GM11168 (cell line): ENCODE measurements at regions not wholly inside any gene's neighbourhood (a gene's known extent, or its start where the extent isn't known, plus 50 kb on each side); places are given as distances from the start of the nearest gene placed in this dataset.

Experiments
- in situ Hi-C: fragments of 300-500 bp; cut with MboI; formaldehyde crosslinking; loops from one replicate; pipeline ENCODE4 v1.12.0; 2022; ENCODE audit warnings: low sequenced_read_pairs; ENCODE audit not compliant: unreplicated experiment

- in situ Hi-C loops = no loop called here
Measured at GRCh38 chr13:40292108-40292507, 374.3 kb downstream of the FOXO1 start.

DNA sequence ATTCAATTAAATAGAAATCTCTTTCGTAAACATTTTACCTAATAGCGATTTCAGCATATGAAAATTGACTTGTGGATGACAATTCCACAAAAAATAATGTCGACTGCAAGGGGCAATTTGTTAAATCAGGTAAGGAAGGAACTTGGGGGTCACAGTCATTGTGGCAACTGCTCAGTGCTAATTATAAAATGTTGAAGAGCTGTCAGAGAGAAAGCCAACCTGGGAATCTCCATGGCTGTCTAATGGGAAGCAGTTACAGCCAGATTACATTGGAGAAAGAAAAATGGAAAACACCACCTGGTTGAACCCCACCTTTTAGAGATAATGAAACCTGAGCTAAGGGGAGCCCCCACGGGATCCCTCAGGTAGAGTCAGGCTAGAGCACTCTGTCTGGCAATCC, 373.9 kb downstream of the FOXO1 start:
- in situ Hi-C loops = no loop called here

GRCh38 chr13:40302351-40302750, 364.1 kb downstream of the FOXO1 start:
- in situ Hi-C loops = no loop called here

DNA sequence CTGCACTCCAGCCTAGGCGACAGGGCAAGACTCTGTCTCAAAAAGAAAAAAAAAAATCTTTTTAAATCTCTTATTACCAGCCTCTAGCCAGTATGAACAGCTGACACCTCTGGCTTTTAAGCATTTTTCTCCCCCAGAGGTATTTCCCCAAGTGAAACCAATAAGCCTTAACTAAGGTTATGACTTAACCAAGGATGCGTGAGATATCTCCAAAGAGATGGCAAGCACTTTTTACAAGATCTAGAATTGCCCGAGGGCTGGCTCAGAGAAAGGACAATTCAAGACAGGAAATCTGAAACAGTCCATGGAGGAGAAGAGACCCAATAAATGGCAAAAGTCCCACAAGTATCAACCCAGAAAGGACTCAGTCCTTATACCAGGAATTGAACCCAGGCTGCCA, 362.1 kb downstream of the FOXO1 start:
- in situ Hi-C loops = no loop called here

GRCh38 chr13:40306817-40307216, 359.6 kb downstream of the FOXO1 start:
- in situ Hi-C loops = no loop called here

DNA sequence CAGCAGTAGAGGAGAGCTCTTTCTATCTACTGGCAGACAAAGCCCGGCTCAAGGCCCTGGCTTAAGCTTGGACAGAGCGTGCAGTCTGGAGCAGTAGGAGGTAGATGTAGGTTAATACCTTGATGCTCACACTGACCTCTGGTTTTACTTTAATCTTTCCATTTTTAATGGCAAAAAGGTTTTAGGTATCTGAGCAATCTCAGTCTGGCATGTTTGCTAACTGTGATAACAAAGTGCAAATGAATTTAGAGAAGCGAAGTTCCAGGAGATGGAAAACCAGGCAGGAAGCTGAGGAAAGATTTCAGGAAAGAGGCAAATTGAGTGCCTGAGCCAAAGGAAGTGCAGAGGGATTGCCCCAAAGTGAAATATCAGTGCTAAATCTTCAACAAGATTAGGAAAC, 356.6 kb downstream of the FOXO1 start:
- in situ Hi-C loops = no loop called here

DNA sequence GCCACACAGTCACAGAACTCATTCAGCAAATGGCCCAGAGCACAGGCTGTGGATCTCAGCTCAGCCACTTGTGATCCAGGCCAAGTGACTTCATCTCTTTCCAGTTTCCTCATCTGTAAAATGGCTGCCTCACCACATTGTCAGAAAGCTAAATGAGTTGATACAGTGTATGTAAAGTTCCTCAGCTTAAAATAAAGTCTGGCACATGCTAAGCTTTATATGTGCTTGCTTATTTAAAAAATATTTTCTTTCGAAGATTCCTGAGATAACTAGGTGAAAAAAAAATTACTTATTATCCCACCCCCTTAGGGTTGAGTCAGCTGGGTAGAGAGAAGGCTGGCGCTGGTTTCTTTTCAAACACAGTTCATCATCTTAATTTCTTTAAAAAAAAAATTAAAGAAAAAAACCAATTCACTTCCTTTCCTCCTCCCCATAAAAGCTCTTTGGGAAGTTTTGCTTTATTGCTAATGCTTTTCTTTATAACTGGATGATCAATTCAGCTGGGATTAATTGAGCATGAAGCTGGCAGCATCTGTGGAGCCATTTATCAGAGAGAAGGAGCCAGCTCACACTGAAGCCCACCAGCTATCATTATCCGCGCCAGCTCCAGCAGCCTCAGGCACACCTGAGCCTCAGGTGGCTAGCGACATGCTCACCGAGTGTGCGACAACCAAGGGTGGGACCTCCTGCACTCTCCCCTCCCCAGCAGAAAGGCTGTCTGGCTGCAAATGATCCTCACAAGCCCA, 354.9 kb downstream of the FOXO1 start:
- in situ Hi-C loops = no loop called here

DNA sequence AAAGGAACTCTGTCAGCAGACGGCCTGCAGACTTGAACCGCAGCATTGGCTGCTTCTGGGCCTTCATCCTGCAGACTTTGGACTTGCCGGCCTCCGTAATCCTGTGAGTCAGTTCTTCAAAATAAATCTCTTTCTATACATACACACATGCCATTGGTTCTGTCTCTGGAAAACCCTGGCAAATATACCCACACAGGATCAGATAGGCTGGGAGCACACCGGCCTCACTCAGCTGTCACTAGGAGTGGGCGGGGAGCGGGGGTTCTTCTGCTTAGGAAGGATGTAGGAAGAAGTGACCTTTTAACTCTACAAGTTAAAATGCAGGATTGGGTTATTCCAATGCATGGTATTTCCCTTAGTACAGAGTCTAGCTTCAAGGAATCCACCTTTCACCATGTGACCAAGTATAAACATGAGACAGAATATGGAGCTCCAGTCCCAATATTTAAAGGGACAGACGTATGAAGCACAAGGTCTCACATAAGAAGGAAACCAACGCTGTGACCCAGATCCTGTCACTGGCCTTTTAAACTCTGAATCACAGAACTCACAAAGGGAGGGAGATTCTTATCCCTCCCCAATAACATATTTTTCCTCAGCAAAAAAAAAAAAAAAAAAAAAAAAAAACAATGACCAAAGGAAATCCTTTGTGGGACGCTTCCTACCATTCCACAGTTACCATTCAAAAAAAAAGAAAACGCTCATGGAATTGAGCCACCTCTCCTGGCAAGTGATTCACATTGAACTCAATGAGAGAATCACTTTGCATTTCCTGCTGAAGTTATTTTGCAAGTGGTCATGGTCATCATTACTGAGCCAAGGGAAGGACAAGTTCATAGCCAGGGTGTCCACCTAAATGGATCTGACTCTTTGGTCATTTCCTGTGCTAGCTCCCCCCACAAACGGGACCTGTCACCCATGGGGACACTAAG, 352.9 kb downstream of the FOXO1 start:
- in situ Hi-C loops = no loop called here

- in situ Hi-C loops = no loop called here
Measured at GRCh38 chr13:40315416-40316064, 350.9 kb downstream of the FOXO1 start.

- in situ Hi-C loops = no loop called here
Measured at GRCh38 chr13:40316301-40316700, 350.1 kb downstream of the FOXO1 start.

- in situ Hi-C loops = no loop called here
Measured at GRCh38 chr13:40317980-40318327, 348.5 kb downstream of the FOXO1 start.

DNA sequence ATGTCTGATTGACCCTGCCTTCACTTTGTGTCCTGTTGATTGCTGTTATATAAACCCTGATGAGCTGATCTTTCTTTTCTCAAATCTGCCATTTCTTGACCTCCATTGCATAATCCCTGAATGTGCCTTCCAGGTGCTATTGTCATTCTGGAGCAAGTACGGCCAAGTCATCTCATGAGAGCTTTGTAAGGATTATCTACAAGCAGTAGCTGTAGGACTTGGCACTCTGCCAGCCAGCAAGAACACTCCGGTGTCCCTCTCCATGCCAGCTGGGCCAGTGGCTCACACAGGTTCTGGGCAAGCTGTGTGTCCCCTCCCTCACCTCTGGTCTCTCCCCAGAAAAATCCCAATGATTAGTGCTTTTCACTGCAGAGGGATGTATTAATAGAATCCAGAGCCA, 348.1 kb downstream of the FOXO1 start:
- in situ Hi-C loops = no loop called here

DNA sequence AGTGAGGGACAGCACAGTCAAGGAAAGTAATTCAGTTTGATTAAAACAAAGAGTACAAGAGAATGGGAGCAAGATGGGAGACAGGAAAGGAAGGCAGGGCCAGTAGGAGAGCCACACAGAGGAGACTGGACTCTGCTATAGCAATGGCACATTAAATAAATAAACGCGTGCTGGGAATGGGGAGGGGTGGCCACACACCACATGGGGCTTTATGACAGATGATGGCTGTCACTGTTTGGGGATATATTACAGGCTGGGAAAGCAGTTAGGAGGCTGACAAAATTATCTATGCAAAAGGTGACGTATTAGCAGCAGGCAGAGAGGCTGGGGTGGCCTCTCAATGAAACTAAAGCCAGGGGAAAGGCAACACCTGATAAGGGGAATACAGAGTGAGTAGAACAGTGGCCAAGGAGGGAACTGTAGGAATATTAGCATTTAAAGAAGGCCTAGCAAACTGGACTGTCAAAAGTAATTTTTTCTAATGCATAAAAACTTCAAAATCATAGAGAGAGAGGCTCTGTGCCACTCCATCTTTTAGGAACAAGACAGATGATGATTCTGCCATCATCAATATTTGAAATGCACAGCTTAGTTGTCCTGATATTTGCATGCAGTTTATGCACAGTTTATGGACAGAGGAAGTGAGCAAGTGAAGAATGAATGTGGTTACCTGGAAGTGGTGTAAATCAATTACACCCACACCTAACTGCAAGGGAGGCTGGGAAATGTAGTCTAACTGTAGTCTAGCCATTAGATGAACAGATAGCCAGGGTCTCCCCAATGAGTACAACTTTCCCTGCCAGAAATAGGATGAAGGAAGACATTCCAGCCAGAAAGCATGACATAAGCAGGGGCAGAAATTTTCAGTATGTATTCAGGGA, 346.5 kb downstream of the FOXO1 start:
- in situ Hi-C loops = no loop called here

DNA sequence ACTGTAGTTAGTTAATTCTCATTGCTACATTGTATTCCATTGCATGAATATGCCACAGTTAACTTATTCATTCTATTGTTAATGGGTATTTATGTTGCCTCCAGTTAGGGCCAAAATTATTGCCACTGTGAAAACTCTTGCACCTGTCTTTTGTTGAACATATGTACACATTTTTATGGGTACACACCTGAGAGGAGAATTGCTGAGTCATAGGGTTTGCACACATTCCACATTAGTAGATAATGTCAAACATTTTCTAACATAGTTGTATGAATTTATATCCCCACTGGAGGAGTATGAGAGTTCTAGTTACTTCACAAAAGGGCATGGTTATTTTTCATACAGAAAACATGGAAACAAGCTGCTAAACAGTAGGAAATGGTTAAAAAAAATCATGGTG, 338.4 kb downstream of the FOXO1 start:
- in situ Hi-C loops = no loop called here

- in situ Hi-C loops = no loop called here
Measured at GRCh38 chr13:40329781-40330485, 336.5 kb downstream of the FOXO1 start.

DNA sequence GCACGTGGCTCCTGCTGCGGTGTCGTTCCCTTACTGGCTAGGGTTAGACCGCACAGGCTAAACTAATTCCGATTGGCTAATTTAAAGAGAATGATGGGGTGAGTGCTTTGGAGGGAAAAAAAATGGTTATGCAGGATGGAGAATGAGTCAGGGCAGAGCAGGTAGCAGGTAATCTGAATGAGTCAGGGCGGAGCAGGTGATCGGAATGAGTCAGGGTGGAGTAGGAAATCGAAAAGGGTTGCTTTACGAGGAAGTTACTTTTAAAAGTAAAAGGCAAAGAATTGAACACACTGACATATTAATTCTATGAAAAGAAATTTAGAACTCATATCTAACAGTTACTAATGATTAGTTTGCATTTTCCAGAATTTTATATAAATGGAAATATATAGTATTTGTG, 335.5 kb downstream of the FOXO1 start:
- in situ Hi-C loops = no loop called here

DNA sequence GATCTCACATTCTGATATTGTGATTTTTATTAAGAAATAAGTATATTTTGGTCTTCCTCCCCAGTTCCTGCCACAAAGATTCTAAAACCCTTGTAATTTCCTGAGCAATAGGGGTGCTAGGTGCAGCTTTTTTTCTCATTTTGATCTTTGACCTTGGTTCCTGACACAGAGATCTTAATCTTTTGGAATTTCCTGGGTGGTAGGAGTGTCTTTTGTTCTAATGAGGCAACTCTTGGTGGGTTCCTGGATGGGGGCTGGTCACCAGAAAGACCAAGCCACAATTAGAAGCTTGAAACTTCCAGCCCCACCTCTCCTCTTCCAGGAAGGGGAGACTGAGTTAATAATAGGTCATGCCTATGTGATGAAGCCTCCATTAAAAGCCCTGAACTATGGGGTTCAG, 334.6 kb downstream of the FOXO1 start:
- in situ Hi-C loops = no loop called here

DNA sequence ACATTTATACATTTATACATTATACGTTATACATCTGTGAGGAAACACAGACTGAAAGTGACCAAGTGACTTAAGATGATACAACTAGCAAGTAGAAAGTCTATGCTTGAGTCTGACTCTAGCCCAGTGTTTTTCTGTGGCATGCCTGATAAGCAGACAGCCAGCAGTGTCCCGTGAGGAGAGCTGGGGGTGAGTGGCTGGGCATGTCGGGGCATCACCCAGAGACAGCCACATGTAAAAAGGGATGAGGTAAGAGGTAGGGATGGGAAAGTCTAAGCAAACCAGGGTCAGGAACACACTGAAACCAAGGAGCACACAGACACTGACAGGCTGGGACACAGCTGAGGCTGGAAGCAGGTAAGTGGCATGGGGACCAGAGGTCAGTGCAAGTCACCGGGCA, 333.2 kb downstream of the FOXO1 start:
- in situ Hi-C loops = no loop called here

DNA sequence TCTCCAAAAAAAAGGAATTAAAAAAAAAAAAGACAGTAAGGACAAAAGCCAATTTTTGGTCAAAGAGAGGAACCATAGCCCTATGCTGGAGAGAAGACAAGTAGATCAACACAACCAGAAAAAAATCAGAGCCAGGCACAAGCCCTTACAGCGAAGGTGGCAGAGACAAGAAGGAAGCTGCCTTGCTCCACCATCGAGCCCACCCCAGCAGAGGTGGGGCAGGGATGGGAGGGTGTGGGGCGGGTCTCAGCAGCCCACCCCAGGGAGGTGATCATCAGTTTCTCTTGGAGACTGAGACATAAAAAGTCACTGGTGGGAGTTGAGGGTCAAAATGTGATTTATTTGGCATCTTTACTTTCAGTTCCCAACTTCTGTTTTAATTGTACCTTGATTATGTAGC, 332.4 kb downstream of the FOXO1 start:
- in situ Hi-C loops = no loop called here

DNA sequence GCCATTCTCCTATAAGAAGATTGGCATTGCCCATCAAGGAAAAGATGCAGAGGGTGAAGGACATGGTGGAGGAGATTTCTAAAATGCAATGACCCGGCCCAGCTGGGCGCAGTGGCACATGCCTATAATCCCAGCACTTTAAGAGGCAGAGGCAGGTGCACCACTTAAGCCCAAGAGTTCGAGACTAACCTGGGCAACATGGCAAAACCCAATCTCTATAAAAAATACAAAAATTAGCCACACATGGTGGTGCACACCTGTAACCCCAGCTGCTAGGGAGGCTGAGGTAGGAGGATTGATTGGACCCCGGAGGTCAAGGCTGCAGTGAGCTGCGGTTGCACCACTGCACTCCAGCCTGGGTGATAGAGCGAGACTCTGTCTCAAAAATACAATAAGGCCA, 331.8 kb downstream of the FOXO1 start:
- in situ Hi-C loops = no loop called here
